HG02763 (cell line): ENCODE measurements at regions not wholly inside any gene's neighbourhood (a gene's known extent, or its start where the extent isn't known, plus 50 kb on each side); places are given as distances from the start of the nearest gene placed in this dataset.
"Not testable (repeated sequence)": the region's sequence is repeated elsewhere in the genome, so short reads cannot be mapped to it uniquely, and the experiment has no call there.

ENCODE experiments used
- ATAC-seq: cut with Tn5 transposase; IDR thresholded peaks from one replicate; pipeline ENCODE4 v1.9.1; 2021; ENCODE audit warnings: mild to moderate bottlenecking, moderate library complexity; ENCODE audit not compliant: unreplicated experiment

DNA sequence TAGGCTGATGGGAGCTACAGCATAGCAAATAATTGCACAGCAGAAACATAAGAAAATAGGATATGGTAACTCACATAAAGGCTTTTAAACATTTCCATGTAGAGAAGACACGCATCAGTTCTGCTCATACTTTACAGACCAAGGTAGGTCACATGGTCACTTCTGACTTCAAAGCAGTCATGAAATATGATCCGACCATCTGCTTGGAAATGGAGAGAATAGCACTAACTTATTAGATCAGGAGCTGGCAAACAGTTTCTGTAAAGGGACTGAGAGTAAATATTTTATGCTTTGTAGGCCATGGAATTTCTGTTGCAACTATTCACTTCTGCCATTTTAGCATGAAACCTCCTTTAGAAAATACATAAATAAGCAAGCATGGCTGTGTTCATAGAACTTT is 936.6 kb upstream of the FANCL start:
- no peak for ATAC-seq

DNA sequence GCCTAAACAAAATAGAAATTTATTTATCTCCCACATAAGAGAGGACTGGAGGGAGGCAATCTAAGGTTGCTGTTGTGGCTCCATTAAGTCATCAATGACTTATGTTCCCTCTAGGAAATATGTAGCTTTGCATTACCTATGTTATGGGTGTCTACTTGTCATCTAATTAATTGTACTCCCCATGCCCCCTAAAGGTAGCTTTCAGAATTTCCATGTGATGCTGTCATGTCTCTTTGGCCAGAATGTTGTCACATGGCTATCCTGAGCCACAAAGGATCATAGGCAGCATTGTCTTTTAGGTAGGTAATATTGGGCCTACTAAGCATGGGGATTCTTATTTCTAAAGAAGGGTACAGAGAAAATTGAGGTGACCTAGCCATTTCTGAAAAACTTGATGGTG is 935.6 kb upstream of the FANCL start:
- ATAC-seq, result no peak

DNA sequence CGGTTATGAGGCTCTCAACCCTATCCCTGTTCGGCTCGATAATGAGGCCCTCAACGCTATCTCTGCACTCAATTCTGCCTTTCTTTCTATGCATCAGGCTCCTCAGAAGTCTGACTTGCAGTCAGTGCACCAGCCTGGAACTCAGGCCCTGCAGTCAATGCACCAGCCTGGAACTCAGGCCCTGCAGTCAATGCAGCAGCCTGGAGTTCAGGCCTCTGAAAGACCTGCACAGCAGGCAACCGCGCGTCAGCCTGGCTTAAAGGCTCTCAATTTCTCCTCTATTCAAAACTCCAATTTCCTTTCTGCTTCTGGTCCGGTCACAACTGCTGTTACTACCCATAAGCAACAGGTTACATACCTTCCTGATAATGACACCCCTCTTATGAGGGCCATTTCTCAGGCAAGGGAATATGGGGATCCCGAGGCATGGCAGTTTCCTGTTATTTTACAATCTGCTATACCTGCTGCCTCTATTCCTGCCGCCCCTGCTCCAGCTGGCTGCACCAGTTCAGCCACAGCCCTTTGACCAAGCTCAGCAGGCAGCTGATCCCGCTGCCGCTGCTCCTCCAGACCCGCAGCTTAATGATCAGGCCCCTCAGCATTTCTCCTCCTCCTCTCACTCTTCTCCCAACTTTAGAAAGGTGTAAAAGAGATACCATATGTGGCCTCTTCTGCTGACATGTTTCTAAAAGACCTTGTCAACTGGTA is 933.6 kb upstream of the FANCL start:
- no peak for ATAC-seq

DNA sequence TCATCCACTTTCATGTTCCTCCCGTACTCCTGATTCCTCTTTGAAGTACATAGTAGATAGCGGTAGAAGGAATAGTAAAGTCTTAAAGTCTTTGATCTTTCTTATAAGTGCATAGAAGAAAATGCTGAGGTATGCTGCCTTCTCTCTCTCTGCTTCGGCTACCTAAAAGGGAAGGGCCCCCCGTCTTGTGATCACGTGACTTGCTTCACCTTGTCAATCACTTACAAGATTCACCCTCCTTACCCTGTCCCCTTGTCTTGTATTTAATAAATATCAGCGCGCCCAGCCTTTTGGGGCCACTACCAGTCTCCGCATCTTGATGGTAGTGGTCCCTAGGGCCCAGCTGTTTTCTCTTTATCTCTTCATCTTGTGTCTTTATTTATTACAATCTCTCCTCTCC is 932.2 kb upstream of the FANCL start:
- ATAC-seq, result no peak

DNA sequence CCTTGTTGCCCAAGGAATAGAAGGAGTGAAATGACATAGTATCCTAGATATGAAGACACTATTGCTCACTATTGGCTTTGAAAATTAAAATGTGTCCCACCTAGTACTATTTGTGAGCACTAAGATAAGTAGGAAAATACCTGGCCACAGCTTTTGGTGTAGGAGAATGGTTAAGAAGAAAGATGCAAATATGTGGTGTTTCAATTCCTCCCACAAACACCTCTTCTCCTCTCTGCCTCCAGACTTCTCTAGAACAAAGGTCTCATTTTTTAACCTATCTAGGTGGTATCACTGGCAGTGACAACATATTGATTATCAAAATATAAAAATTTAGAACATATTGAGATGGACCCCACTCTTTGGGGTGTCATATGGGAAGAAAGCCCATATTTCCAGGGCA is 929.9 kb upstream of the FANCL start:
- ATAC-seq, result peak; percentile 72

DNA sequence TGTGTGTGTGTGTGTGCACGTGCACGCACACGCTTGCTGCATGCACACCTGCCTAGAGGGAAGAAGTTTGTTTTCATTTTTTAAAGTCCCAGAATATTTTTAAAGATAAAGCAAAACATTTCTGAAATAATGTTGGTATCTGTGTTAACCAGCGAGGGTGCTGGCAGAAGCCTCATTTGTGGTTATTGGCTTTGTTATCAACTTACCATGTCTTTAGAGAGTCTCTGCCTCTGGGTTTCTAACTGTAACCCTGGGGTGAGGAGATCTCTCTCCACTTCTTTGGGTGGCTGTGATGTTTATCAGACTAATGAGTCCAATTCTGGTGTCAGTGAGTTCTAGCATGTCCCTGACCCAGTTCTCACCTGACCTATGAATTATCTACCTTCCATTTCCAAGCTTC is 927.6 kb upstream of the FANCL start:
- no peak for ATAC-seq

DNA sequence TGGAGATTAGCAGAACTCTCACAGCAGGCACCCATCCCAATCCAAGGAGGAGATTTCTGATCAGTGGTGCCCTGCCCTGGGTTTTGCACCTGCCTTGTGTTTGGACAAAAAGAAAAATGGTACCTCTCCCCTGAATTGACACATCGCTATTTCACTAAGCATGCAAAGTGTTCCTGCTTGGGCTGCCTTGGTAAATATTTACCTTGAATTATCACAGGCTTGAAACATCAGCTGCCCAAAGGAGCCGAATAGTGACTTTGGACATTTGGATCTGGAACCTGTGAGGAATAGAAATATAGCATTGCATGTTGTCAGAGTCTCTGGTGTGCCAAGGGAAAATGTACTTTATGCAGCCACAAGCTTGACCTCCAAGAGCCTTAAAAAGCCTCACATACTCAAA is 926.4 kb upstream of the FANCL start:
- no peak for ATAC-seq

DNA sequence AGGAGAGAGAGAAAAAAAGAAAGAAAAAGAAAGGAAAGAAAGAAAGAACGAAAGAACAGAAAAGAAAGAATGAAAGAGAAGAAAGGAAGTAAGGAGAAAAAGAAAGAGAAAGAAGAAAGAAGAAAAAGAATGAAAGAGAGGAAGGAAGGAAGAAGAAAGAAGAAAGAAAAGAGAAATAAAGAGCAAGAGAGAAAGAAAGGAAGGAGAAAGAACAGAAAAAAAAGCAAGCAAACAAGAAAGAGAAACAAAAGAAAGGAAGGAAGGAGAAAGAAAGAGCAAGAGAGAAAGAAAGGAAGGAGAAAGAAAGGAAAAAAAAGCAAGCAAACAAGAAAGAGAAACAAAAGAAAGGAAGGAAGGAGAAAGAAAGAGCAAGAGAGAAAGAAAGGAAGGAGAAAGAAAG is 916.8 kb upstream of the FANCL start:
- ATAC-seq, result not testable (repeated sequence)

DNA sequence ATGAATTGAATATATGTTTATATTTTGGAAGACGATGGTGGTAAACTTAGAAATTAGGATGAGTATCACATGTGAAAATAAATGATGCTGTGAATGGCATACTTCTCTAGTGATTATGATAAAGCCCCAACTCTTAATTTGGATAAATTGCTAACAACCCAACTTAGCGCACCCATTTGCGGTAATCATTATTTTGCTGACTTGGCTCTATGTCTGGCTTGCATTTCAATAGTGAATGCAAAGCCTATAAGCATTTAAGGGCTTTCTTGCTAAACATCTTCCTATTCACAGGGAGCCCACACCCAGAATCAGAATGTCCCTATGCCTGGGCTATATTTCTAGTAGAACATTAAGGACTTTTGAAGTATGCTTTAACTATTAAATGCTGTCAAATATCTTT is 910.7 kb upstream of the FANCL start:
- no peak for ATAC-seq

DNA sequence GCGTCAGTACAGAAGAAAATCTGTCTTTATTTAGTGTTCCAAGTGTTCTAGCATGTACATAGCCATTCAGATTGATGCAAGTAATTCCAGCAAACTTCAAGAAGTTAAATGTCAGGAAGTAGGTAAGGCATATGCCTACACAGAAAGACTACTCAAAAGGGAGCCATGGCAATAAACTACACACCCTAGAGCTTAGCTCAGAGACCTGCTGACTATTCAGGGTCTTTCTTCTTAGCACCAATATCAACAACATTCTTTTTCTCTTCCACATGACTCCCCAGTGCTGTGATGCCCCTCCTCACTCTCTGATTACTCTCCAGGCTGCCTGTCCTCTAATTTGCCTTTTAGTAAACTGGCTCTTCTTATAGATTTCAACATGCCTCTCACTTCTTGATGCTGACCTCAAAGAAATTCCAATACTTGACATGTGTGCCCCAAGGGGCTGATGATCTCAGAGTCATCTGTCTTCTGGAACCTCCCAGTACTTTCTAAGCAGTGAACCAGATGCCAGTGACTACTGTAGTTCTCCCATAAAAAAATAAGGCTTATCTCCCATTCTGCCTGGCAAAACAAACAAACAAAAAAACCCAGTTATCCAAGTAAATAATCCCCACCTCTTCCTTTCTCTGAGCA is 909.2 kb upstream of the FANCL start:
- ATAC-seq, result no peak

DNA sequence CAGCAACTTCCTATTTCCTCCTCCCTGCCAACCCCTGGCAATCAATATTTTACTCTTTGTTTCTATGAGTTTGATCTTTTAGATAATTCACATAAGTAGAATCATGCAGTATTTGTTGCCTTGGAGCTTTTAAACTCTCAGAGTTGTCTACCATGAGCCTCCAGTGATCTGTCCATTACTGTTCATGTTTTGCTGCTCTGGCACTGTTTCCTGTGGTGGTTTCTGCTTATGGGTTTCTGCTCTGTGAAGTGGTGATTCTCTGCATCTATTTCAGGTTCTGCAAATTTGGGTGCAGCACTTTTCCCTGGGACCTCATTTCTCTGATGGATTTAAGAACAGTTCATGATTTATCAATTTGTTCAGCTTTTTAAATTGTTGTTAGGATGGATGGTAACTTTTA is 908.1 kb upstream of the FANCL start:
- no peak for ATAC-seq

DNA sequence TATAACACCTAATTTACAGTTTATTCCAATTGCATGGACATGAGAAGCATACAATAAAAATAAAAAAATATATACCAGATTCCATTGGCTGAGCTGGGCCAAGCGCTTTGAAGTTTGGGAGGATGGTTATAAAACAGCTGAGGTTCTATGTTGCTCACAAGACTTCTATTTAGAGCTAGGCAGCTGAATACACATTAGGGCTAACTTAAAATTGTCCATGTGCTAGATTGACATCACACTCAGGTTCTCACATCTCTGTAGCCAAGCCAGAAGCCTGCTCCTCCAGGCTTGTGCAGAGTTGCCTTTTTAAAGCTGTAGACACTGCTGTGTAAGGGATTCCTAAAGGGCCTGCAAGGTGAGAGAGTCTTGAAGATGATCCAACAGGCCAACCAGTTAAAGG is 871.1 kb upstream of the FANCL start:
- no peak for ATAC-seq

DNA sequence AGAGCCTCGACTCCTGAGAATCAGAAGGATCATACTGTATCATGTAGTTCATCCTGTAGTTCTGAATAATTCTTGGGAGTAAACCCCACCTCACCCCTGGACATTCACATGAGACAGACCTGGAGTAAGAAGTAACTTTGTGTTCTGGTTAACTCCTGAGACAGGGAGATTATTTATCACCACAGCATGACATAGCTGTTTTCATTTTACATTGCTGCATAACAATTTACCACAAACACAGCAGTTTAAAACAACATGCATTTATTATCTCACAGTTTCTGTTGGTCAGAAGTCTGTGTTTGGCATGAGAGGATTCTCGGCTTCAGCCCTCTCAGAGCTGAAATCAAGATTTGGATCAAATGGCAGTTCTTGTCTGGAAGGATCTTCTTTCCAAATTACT is 855.8 kb upstream of the FANCL start:
- no peak for ATAC-seq

DNA sequence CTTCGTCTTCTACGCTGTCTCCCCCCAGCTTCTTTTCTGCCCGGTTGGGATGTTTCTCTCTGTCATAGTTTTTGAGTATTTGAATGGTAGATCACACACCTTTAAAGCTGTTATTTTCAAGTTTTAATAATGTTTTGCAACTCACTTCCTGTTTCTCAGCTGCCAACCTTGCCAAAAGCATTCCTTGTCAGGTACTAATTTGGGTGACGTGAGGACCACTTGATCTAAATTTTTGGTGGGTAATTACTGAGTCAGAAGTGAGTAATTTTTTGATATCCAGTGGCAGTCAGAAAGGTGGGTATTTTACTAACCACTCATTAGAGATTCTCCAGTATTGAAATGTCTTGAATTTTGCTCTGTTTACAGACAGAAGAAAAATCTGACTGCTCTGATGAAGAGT is 852.4 kb upstream of the FANCL start:
- no peak for ATAC-seq

DNA sequence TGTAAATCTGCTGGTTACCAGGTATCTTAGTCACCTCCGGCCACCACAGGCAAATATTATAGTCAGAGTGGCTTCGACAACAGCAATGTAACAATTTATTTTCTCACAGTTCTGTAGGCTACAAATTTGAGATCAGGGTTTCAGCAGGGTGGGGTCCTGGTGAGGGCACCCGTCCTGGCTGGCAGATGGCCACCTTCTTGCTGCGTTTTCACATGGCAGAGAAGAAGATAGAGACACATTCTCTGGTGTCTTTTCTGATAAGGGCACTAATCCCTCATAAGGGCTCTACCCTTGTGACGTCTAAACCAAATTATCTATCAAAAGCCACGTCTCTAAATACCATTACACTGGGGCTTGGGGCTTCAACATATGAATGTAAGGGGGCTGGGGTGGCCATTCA is 843.2 kb upstream of the FANCL start:
- no peak for ATAC-seq

DNA sequence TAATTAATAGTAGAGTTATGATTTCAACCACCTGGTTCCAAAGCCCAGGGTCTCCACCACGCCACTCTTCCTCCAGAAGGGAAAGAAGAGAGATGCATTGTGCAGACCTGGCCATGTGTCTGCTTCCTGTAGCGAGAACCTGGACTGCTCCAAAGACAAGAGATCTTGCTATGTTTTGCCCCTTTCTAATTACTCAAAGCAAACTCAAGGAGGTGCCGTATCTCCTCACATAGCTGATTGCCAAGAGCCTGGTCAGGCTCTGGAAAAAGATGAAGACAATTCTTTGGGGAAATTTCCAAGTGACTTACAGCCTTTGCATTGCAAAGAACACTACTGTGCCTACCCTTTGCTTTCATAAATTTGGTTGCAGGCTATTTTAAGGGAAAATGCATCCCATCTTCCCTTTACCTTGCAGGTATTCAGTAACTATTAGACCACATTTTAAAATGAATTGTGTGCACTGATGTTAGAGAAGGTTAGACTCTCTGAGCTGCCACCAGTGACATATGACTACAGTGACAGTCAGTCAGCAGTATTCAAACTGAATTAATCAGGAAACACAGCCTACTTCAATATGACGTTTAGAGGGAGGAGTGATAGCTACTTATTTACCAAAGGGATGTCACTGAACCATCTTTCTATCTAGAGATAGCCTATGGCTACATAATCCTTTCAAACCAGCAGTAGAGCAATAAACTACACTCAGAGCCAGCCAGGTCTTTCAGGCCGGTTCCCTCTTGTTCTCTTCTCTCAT is 842.1 kb upstream of the FANCL start:
- ATAC-seq, result no peak

DNA sequence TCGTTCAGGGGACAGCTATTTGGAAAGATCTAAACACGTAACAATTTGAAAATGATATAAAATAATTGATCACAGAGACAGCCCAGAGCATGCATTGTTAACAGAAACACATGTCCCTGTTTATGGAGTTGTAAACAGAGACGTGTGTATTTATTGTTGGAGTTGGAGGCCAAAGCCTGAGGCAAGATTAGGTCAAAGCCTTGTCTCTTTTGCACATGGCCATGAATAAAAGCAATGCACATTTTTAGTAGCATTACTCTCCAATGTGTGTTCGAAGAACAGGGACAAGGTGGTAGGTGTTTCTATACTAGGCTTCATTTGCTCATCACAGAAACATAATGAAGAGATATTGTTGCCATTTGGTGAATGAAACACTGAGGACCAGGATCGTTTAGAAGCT is 841.5 kb upstream of the FANCL start:
- no peak for ATAC-seq

DNA sequence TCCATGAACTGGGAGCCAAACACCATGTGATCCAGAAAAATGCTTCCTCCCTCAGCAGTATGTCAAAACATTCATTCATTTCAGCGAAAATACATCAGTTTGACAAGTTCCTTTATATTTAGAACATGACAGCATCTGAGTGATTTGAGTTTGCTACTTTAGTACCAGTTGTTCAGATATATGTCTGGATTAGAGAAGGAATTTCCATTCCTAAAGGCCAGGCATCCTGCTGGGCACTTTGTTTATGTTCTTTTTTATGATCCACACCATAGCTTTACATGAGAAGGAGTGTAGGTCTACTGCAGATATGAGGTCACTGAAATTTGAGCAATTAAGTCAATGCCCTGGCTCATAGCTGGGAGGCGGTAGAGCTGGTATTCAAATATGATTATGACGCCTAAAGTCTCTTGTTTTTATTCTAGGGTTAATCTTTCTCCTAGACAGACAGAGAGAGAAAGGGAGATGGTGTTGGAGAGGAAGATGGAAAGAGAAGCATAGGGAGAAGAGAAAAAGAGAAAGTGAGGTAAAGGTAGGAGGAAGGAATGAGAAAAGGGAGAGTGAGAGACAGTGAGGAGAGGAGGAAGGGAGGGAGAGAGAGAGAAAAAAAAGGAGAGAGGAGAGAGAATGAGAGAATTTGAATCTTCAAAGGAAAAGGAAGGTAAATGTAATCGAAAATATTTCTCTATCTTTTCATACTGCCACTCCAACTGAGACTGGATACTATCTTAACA is 839.5 kb upstream of the FANCL start:
- ATAC-seq, result no peak

DNA sequence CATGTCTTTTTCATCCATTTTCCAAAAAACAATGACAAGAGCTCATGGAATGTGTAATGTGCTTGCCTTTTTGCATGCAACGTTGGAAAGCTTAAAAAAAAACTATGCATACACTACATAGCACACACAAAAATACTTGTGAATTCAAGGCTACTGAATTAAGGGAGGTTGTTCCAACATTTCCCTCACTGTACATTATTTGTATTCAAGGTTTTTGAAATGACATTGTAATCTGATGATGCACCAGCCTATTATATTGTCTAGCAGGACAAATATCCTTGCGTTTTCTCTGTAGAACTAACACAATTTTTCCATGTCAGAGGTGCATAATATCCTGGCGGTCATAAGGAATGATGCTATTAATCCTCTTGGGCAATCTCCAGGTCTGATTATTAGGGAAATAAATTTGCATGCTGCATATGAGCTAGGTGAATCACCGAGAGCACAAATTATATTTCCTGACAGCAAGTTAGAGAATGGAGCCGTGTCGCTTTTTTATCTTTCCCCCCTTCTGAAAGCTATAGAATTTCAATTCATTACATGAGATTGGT is 836.9 kb upstream of the FANCL start:
- ATAC-seq, result no peak

DNA sequence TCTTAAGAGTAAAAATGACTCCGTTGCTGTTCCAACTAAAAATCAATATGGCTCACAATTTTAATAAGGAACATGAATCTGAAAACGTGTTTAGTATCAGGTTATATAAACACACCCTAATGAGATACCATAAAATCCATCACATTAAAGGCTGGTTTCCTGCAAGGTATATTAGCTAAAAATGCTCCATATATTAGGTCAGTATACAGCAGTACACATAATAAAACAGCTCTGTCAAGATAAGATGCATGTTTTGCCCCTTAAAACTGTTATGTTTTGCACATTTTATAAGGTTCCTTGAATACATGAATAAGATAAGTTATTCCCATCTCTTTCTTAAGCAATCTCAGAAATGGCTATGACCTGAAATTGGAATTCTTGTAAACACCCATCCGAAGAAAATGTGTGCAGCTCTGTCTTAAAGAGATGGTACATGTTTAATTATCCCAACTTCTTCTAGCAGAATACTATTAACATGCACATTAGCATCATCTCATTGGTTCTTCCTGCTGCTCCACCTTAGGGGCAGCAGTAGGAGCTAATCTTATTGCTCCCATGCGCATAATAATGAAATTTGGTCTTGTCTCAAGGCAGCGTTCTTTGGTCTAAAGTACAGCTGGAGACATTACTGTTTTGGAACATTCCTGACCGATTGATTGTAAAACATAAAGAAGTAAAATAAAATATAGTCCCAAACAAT is 836.1 kb upstream of the FANCL start:
- no peak for ATAC-seq
